IMR-90 (cell line): ENCODE measurements at regions not wholly inside any gene's neighbourhood (a gene's known extent, or its start where the extent isn't known, plus 50 kb on each side); places are given as distances from the start of the nearest gene placed in this dataset.

Experiments
- ATAC-seq: fragments of 200-7000 bp; cut with Tn5 transposase; 2 replicates; pipeline ENCODE4 v1.9.1; 2020; ENCODE audit warnings: low read depth, mild to moderate bottlenecking, moderate library complexity
- BruUV-seq: library from RNA; stranded (reverse); fragments of 400-500 nt; replicated peaks from 2 replicates; lab custom pipeline; 2021; lab: Mats Ljungman, UMichigan
- CTCF ChIA-PET: fragments of 300-600 bp; formaldehyde crosslinking; extraction: SDS; loops from one replicate; lab custom pipeline; 2021; ENCODE audit warnings: antibody characterized with exemption; lab: Yijun Ruan, JAX
- POLR2A ChIA-PET: fragments of 300-600 bp; sonication (Branson Sonifier 250); formaldehyde crosslinking; loops from one replicate; lab custom pipeline; 2022; ENCODE audit warnings: antibody characterized with exemption; ENCODE audit not compliant: unreplicated experiment; lab: Charles Lee
- DNase-seq: peaks from one replicate; pipeline ENCODE4 v3.0.0; 2013
- H2AFZ ChIP-seq: replicated peaks from 2 replicates; pipeline ENCODE3; 2013; ENCODE audit warnings: low read length, mild to moderate bottlenecking; ENCODE audit not compliant: poor library complexity
- H2AK5ac ChIP-seq: 2 replicates; pipeline ENCODE4 v1.6.1; 2013; ENCODE audit warnings: low read depth, low read length, inconsistent platforms
- H2AK9ac ChIP-seq: replicated peaks from 2 replicates; pipeline ENCODE3; 2013; ENCODE audit warnings: mild to moderate bottlenecking, low read depth, low read length, moderate library complexity; ENCODE audit not compliant: poor library complexity
- H2BK120ac ChIP-seq: 2 replicates; pipeline ENCODE4 v1.6.1; 2013; ENCODE audit warnings: low read depth, low read length, inconsistent platforms
- H2BK15ac ChIP-seq: 3 replicates; pipeline ENCODE4 v1.6.1; 2013; ENCODE audit warnings: low read depth, low read length, inconsistent platforms
- H2BK20ac ChIP-seq: 2 replicates; pipeline ENCODE4 v1.6.1; 2013; ENCODE audit warnings: low read depth, mild to moderate bottlenecking, inconsistent platforms, low read length, moderate library complexity
- H2BK5ac ChIP-seq: 2 replicates; pipeline ENCODE4 v1.6.1; 2013; ENCODE audit warnings: mild to moderate bottlenecking, low read depth, low read length, inconsistent platforms; ENCODE audit not compliant: poor library complexity, severe bottlenecking
- H3K14ac ChIP-seq: replicated peaks from 2 replicates; pipeline ENCODE4 v1.6.1; 2013; ENCODE audit warnings: low read depth, low read length, inconsistent platforms
- H3K18ac ChIP-seq: 2 replicates; pipeline ENCODE4 v1.6.1; 2013; ENCODE audit warnings: low read depth, low read length, control low read depth
- H3K23ac ChIP-seq: 2 replicates; pipeline ENCODE4 v1.6.1; 2013; ENCODE audit warnings: low read depth, low read length, inconsistent platforms
- H3K27ac ChIP-seq: 2 replicates; pipeline ENCODE4 v1.5.1; 2013; ENCODE audit warnings: mild to moderate bottlenecking, control low read depth, low read length; ENCODE audit not compliant: insufficient read depth
- H3K27me3 ChIP-seq: 2 replicates; pipeline ENCODE4 v1.6.1; 2013; ENCODE audit warnings: low read length; ENCODE audit not compliant: control insufficient read depth, insufficient read depth
- H3K36me3 ChIP-seq: 2 replicates; pipeline ENCODE4 v1.6.1; 2013; ENCODE audit warnings: low read length, mixed read lengths; ENCODE audit not compliant: control insufficient read depth, insufficient read depth
- H3K4ac ChIP-seq: 2 replicates; pipeline ENCODE4 v1.6.1; 2013; ENCODE audit warnings: low read depth, low read length, inconsistent platforms
- H3K4me1 ChIP-seq: 2 replicates; pipeline ENCODE4 v1.6.1; 2013; ENCODE audit warnings: low read length, mixed read lengths; ENCODE audit not compliant: control insufficient read depth, insufficient read depth
- H3K4me2 ChIP-seq: 2 replicates; pipeline ENCODE4 v1.6.1; 2013; ENCODE audit warnings: low read depth, mild to moderate bottlenecking, control low read depth, low read length, moderate library complexity
- H3K4me3 ChIP-seq: 2 replicates; pipeline ENCODE4 v1.5.1; 2013; ENCODE audit warnings: low read depth, mild to moderate bottlenecking, control low read depth, low read length, moderate library complexity; ENCODE audit not compliant: insufficient read depth
- H3K56ac ChIP-seq: 2 replicates; pipeline ENCODE4 v1.6.1; 2013; ENCODE audit warnings: low read length, inconsistent platforms; ENCODE audit not compliant: insufficient read depth; ENCODE audit errors: extremely low read depth
- H3K79me1 ChIP-seq, 2 experiments: 2 replicates each; pipeline ENCODE4 v1.6.1; 2013; ENCODE audit warnings: low read length in 2 of 2, inconsistent platforms in 1 of 2, low read depth in 1 of 2
- H3K9ac ChIP-seq: 2 replicates; pipeline ENCODE4 v1.6.1; 2013; ENCODE audit warnings: low read depth, low read length, control low read depth
- H3K9me1 ChIP-seq: 2 replicates; pipeline ENCODE4 v1.6.1; 2013; ENCODE audit warnings: low read length, inconsistent platforms; ENCODE audit not compliant: insufficient read depth
- H3K9me3 ChIP-seq: 2 replicates; pipeline ENCODE4 v1.6.1; 2013; ENCODE audit warnings: low read length; ENCODE audit not compliant: control insufficient read depth, insufficient read depth
- H4K20me1 ChIP-seq: 2 replicates; pipeline ENCODE4 v1.6.1; 2013; ENCODE audit warnings: low read length, inconsistent platforms; ENCODE audit not compliant: insufficient read depth
- H4K5ac ChIP-seq: 2 replicates; pipeline ENCODE4 v1.6.1; 2013; ENCODE audit warnings: mild to moderate bottlenecking, low read depth, low read length, control low read depth
- H4K8ac ChIP-seq, 2 experiments: 2 replicates each; pipeline ENCODE4 v1.6.1; 2013; ENCODE audit warnings: low read depth in 2 of 2, low read length in 2 of 2, control low read depth in 1 of 2, inconsistent platforms in 1 of 2
- H4K91ac ChIP-seq: 2 replicates; pipeline ENCODE4 v1.6.1; 2013; ENCODE audit warnings: low read depth, low read length, inconsistent platforms; ENCODE audit not compliant: insufficient read depth
- BHLHE40 ChIP-seq: fragments of 150-350 bp; IDR thresholded peaks from 2 replicates; pipeline ENCODE4 v1.6.1; 2016; ENCODE audit warnings: mild to moderate bottlenecking, low read depth, low read length
- CEBPB ChIP-seq: IDR thresholded peaks from 2 replicates; pipeline ENCODE4 v1.6.1; 2012; ENCODE audit warnings: low read depth, low read length, improper control_type of control experiment
- CHD1 ChIP-seq: IDR thresholded peaks from 2 replicates; pipeline ENCODE4 v1.6.1; 2012; ENCODE audit warnings: low read depth, low read length, improper control_type of control experiment
- FOS ChIP-seq: fragments of 150-350 bp; IDR thresholded peaks from 2 replicates; pipeline ENCODE4 v1.6.1; 2016; ENCODE audit warnings: low read depth, low read length
- MAFK ChIP-seq: IDR thresholded peaks from 2 replicates; pipeline ENCODE4 v1.6.1; 2012; ENCODE audit warnings: low read depth, low read length, improper control_type of control experiment
- MAZ ChIP-seq: IDR thresholded peaks from 2 replicates; pipeline ENCODE4 v1.6.1; 2012; ENCODE audit warnings: low read depth, mild to moderate bottlenecking, low read length, improper control_type of control experiment, moderate library complexity, borderline replicate concordance
- MXI1 ChIP-seq: IDR thresholded peaks from 2 replicates; pipeline ENCODE4 v1.6.1; 2012; ENCODE audit warnings: low read depth, mild to moderate bottlenecking, low read length, moderate library complexity, borderline replicate concordance
- NFE2L2 ChIP-seq: fragments of 150-350 bp; IDR thresholded peaks from 2 replicates; pipeline ENCODE4 v1.6.1; 2016; ENCODE audit warnings: low read depth, mild to moderate bottlenecking, low read length
- POLR2A ChIP-seq: IDR thresholded peaks from 2 replicates; pipeline ENCODE4 v1.6.1; 2012; ENCODE audit warnings: mild to moderate bottlenecking, low read depth, low read length
- RAD21 ChIP-seq: IDR thresholded peaks from 2 replicates; pipeline ENCODE4 v1.6.1; 2012; ENCODE audit warnings: low read length, improper control_type of control experiment
- RCOR1 ChIP-seq: IDR thresholded peaks from 2 replicates; pipeline ENCODE4 v1.6.1; 2012; ENCODE audit warnings: mild to moderate bottlenecking, low read length, improper control_type of control experiment; ENCODE audit not compliant: insufficient replicate concordance
- RFX5 ChIP-seq: IDR thresholded peaks from 2 replicates; pipeline ENCODE4 v1.8.0; 2012; ENCODE audit warnings: low read depth, mild to moderate bottlenecking, low read length, moderate library complexity
- SMC3 ChIP-seq: fragments of 150-350 bp; IDR thresholded peaks from 2 replicates; pipeline ENCODE4 v1.6.1; 2016; ENCODE audit warnings: low read depth, mild to moderate bottlenecking, antibody characterized with exemption, low read length, moderate library complexity
- WGBS, 2 experiments: methylation state at CpG; one replicate each; pipeline versions ENCODE4 v1.1.5 to v1.1.7; 2013; ENCODE audit warnings: missing lambda C conversion rate in 2 of 2; ENCODE audit not compliant: insufficient read length in 1 of 2; ENCODE audit errors: extremely low coverage in 2 of 2; 5-methylcytosine and 5-hydroxymethylcytosine counted together
- dilution Hi-C: fragments of 300-500 bp; cut with HindIII; formaldehyde crosslinking; loops from one replicate; pipeline ENCODE4 v1.14.3; 2018; ENCODE audit warnings: low sequenced_read_pairs; ENCODE audit not compliant: unreplicated experiment
- in situ Hi-C: fragments of 300-500 bp; cut with MboI; formaldehyde crosslinking; loops from 3 replicates; pipeline ENCODE4 v1.14.3; 2019; ENCODE audit warnings: low sequenced_read_pairs, inconsistent platforms, mixed read lengths
- intact Hi-C: fragments of 100-400 bp; cut with micrococcal nuclease; formaldehyde crosslinking; loops from 2 replicates; pipeline ENCODE4 v1.10.0; 2022
- TF ChIP-seq, protein P1 (sequence below): fragments of 150-350 bp; IDR thresholded peaks from 2 replicates; pipeline ENCODE4 v1.6.1; 2016; ENCODE audit warnings: low read depth, mild to moderate bottlenecking, low read length, moderate library complexity, borderline replicate concordance
- TF ChIP-seq, protein P2 (sequence below): fragments of 150-350 bp; IDR thresholded peaks from 2 replicates; pipeline ENCODE4 v1.6.1; 2017; ENCODE audit warnings: mild to moderate bottlenecking, antibody characterized with exemption, low read length, low read depth
- TF ChIP-seq, protein P3 (sequence below): conservative IDR thresholded peaks from 2 replicates; pipeline ENCODE4 v1.5.1; 2012; ENCODE audit warnings: mild to moderate bottlenecking, low read depth, low read length, improper control_type of control experiment

DNA sequence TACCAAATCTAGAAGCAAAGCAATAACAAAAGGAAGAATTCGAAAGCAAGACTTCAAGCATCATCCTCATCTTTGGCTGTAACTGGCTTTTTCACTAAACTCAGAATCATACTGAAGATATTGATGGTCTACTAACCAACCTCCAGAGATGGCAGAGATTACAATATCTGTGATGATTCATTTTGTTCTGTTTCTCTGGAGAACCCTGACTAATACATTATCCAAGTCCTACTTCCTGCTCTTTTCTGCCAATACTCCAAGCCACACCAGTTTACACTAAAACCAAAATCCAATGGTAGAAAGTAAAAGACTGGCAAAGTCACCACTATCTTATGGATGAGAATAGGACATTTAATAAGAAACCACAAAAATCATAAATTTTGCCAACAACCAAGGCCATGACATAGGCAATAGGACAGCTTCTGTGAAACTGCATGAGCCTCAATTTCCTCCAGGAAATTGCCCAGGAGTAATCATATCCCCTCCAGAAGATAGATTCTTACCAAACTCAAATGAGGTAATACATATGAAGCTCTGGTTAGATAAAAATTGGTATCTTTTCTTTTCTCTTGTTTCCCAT, 159.8 kb downstream of the METTL4 start:
- WGBS, 2 experiments = no CpG with 5 or more reads among the region's 1 CpG
- no peaks in the 10 kb centered on the region for H3K79me1 ChIP-seq
- no peaks in the 10 kb centered on the region; the same call in 1 of the 2 replicates for H3K4me1 ChIP-seq
- H2BK20ac ChIP-seq = peak overlapping the region; percentile 67
- peak overlapping the region; percentile 48; the same call in 1 of the 2 replicates for H3K4ac ChIP-seq
- H4K20me1 ChIP-seq = no peaks in the 10 kb centered on the region
- CTCF ChIA-PET = no interaction called here
- no peak overlapping the region for H3K56ac ChIP-seq
- no peak overlapping the region for H3K18ac ChIP-seq
- in situ Hi-C loops (no loop called here), intact Hi-C loops (no loop called here), dilution Hi-C loops (no loop called here)
- TF ChIP-seq, protein P1, sequence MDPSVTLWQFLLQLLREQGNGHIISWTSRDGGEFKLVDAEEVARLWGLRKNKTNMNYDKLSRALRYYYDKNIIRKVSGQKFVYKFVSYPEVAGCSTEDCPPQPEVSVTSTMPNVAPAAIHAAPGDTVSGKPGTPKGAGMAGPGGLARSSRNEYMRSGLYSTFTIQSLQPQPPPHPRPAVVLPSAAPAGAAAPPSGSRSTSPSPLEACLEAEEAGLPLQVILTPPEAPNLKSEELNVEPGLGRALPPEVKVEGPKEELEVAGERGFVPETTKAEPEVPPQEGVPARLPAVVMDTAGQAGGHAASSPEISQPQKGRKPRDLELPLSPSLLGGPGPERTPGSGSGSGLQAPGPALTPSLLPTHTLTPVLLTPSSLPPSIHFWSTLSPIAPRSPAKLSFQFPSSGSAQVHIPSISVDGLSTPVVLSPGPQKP = no peak
- TF ChIP-seq MAZ (no peak), SMC3 (no peak), MXI1 (no peak), RFX5 (no peak), FOS (no peak), RAD21 (no peak), CEBPB (no peak), BHLHE40 (no peak), MAFK (no peak), POLR2A (no peak), NFE2L2 (no peak), RCOR1 (no peak), CHD1 (no peak)
- TF ChIP-seq, protein P2, sequence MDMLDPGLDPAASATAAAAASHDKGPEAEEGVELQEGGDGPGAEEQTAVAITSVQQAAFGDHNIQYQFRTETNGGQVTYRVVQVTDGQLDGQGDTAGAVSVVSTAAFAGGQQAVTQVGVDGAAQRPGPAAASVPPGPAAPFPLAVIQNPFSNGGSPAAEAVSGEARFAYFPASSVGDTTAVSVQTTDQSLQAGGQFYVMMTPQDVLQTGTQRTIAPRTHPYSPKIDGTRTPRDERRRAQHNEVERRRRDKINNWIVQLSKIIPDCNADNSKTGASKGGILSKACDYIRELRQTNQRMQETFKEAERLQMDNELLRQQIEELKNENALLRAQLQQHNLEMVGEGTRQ = no peak
- TF ChIP-seq, protein P3, sequence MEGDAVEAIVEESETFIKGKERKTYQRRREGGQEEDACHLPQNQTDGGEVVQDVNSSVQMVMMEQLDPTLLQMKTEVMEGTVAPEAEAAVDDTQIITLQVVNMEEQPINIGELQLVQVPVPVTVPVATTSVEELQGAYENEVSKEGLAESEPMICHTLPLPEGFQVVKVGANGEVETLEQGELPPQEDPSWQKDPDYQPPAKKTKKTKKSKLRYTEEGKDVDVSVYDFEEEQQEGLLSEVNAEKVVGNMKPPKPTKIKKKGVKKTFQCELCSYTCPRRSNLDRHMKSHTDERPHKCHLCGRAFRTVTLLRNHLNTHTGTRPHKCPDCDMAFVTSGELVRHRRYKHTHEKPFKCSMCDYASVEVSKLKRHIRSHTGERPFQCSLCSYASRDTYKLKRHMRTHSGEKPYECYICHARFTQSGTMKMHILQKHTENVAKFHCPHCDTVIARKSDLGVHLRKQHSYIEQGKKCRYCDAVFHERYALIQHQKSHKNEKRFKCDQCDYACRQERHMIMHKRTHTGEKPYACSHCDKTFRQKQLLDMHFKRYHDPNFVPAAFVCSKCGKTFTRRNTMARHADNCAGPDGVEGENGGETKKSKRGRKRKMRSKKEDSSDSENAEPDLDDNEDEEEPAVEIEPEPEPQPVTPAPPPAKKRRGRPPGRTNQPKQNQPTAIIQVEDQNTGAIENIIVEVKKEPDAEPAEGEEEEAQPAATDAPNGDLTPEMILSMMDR = no peak
- no peak overlapping the region for H4K5ac ChIP-seq
- H2BK120ac ChIP-seq = no peak overlapping the region; the same call in 1 of the 2 replicates
- no peaks in the 10 kb centered on the region for H3K36me3 ChIP-seq
- ATAC-seq = peak; percentile 65
- 0 out of 3 replicates have a peak overlapping the region, but pooled peaks have one; percentile 27 for H2BK15ac ChIP-seq
- peak overlapping the region; percentile 43 for H2BK5ac ChIP-seq
- no peak overlapping the region for H3K27ac ChIP-seq
- POLR2A ChIA-PET = no interaction called here
- no peaks in the 10 kb centered on the region; the same call in 1 of the 2 replicates for H3K9me1 ChIP-seq
- H3K4me2 ChIP-seq = no peak overlapping the region; the same call in 1 of the 2 replicates
- no peak overlapping the region for H2AK9ac ChIP-seq
- no peak overlapping the region for H3K4me3 ChIP-seq
- no peak overlapping the region for H4K8ac ChIP-seq
- H3K14ac ChIP-seq = 0 out of 2 replicates have a peak overlapping the region, but pooled peaks have one; percentile 55
- H3K27me3 ChIP-seq = no peaks in the 10 kb centered on the region
- DNase-seq = peak; percentile 52
- H3K23ac ChIP-seq = no peak overlapping the region
- no peak overlapping the region for H2AFZ ChIP-seq
- H3K9me3 ChIP-seq = no peaks in the 10 kb centered on the region
- H2AK5ac ChIP-seq = no peak overlapping the region
- H4K91ac ChIP-seq = no peak overlapping the region
- BruUV-seq = no TSS peak
- no peak overlapping the region for H3K9ac ChIP-seq
